ENCODE measurements at regions not wholly inside any gene's neighbourhood (a gene's known extent, or its start where the extent isn't known, plus 50 kb on each side); places are given as distances from the start of the nearest gene placed in this dataset.
"Not testable (repeated sequence)": the region's sequence is repeated elsewhere in the genome, so short reads cannot be mapped to it uniquely, and the experiment has no call there.

DNA sequence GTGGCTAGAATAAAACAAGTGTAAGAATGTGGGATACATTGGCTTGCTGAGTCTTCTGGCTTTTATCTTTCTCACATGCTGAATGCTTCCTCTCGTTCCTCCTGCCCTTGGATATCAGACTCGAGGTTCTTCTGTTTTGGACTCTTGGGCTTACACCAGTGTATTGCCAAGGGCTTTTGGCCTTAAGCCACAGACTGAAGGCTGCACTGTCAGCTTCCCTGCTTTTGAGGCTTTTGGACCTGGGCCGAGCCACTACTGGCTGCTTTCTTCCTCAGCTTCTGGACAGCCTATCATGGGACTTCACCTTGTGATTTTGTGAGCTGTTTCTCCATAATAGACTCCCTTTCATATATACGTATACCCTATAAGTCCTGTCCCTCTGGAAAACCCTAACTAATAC lies 300.9 kb upstream of the STXBP6 start:
- Histone ChIP-seq H3K4me3 (no peak overlapping the region), H3K4me1 (replicated peaks) (no peaks in the 10 kb centered on the region), H3K36me3 (no peaks in the 10 kb centered on the region), H3K27ac (no peak overlapping the region), H3K9me3 (no peaks in the 10 kb centered on the region), H3K27me3 (replicated peaks; ENCODE audit: insufficient read depth) (no peaks in the 10 kb centered on the region)
- TF ChIP-seq, protein P1, sequence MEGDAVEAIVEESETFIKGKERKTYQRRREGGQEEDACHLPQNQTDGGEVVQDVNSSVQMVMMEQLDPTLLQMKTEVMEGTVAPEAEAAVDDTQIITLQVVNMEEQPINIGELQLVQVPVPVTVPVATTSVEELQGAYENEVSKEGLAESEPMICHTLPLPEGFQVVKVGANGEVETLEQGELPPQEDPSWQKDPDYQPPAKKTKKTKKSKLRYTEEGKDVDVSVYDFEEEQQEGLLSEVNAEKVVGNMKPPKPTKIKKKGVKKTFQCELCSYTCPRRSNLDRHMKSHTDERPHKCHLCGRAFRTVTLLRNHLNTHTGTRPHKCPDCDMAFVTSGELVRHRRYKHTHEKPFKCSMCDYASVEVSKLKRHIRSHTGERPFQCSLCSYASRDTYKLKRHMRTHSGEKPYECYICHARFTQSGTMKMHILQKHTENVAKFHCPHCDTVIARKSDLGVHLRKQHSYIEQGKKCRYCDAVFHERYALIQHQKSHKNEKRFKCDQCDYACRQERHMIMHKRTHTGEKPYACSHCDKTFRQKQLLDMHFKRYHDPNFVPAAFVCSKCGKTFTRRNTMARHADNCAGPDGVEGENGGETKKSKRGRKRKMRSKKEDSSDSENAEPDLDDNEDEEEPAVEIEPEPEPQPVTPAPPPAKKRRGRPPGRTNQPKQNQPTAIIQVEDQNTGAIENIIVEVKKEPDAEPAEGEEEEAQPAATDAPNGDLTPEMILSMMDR (IDR thresholded peaks at IDR 0.05): no peak
- TF ChIP-seq POLR2A (IDR thresholded peaks at IDR 0.05): no peak
- no peak for TF ChIP-seq POLR2AphosphoS5 (IDR thresholded peaks at IDR 0.05)
- DNase-seq (ENCODE audit: low spot score): no peak
- 71% methylated on average over 4 of the region's 4 CpGs for WGBS
- intact Hi-C loops (cut with DNase I): no loop called here

DNA sequence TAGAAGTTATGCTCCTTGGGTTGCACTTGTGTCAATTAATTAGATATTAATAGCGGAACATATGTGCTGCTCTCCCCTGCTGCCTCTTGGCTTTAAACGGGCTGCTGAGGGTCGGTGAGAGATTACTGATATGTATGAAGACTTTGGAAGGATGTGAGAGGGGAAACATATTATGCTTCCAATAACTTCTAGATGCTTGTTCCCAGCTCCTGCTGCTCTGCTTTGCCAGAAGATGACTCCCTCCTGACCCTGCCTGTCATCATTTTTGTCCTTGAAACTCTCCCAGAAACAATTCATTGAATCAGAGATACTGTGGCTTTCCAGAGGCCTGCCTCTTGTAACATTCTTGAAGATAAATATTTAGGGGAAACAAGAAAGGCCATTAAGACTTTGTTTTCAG lies 300.1 kb upstream of the STXBP6 start:
- no peak overlapping the region for H3K4me3 ChIP-seq
- WGBS: 81% methylated on average over 3 of the region's 3 CpGs
- intact Hi-C loops (cut with DNase I): no loop called here
- no peaks in the 10 kb centered on the region for H3K27me3 ChIP-seq (replicated peaks; ENCODE audit: insufficient read depth)
- no peaks in the 10 kb centered on the region for H3K9me3 ChIP-seq
- H3K4me1 ChIP-seq (replicated peaks): no peaks in the 10 kb centered on the region
- H3K27ac ChIP-seq: no peak overlapping the region
- no peaks in the 10 kb centered on the region for H3K36me3 ChIP-seq
- TF ChIP-seq, protein P1 (IDR thresholded peaks at IDR 0.05): no peak
- TF ChIP-seq POLR2A (IDR thresholded peaks at IDR 0.05) (no peak), POLR2AphosphoS5 (IDR thresholded peaks at IDR 0.05) (no peak)
- no peak for DNase-seq (ENCODE audit: low spot score)

DNA sequence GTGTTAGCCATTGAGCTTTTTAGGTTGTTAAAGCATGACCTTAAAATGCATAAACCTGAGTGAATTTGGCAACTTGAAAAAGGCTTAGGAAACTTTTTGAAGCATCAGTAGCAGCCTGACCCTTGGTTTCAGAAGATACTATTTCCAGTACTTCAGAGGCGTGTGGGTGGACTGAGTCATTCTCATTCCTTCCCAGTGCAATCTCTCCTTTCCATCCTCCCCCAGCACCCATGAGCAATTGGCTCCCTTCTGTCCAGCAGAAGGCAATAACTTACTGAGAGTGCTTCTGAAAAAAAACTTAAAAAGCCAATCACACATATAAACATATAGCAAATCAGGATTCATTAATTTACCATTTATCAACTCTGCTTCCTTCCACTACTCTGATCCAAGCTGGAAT lies 299.3 kb upstream of the STXBP6 start:
- H3K27me3 ChIP-seq (replicated peaks; ENCODE audit: insufficient read depth): no peaks in the 10 kb centered on the region
- TF ChIP-seq POLR2A (IDR thresholded peaks at IDR 0.05) (no peak), POLR2AphosphoS5 (IDR thresholded peaks at IDR 0.05) (no peak)
- TF ChIP-seq, protein P1 (IDR thresholded peaks at IDR 0.05): no peak
- WGBS: 79% methylated on average over 1 of the region's 1 CpG
- H3K4me1 ChIP-seq (replicated peaks): no peaks in the 10 kb centered on the region
- H3K4me3 ChIP-seq: no peak overlapping the region
- DNase-seq (ENCODE audit: low spot score): no peak
- no peaks in the 10 kb centered on the region for H3K36me3 ChIP-seq
- intact Hi-C loops (cut with DNase I): no loop called here
- H3K9me3 ChIP-seq: no peaks in the 10 kb centered on the region
- no peak overlapping the region for H3K27ac ChIP-seq

DNA sequence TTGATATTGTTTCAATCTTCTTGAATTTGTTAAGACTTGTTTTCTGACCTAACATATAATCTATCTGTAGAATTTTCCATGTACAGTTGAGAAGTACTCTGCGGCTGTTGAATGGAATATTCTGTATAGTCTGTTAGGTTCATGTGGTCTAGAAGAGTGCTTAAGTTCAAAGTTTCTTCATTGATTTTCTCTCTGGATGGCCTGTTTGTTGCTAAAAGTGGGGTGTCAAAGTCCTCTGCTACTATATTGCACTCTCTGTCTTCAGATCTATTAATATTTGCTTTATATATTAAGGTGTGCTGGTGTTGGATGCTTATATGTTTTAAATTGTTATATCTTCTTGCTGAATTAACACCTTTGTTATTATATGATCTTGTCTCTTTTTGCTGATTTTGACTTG lies 290.9 kb upstream of the STXBP6 start:
- intact Hi-C loops (cut with DNase I): no loop called here
- Histone ChIP-seq H3K36me3 (no peaks in the 10 kb centered on the region), H3K9me3 (no peaks in the 10 kb centered on the region), H3K4me1 (replicated peaks) (no peaks in the 10 kb centered on the region), H3K27ac (no peak overlapping the region), H3K4me3 (no peak overlapping the region), H3K27me3 (replicated peaks; ENCODE audit: insufficient read depth) (no peaks in the 10 kb centered on the region)
- no peak for TF ChIP-seq POLR2A (IDR thresholded peaks at IDR 0.05)
- TF ChIP-seq, protein P1 (IDR thresholded peaks at IDR 0.05): no peak
- no peak for TF ChIP-seq POLR2AphosphoS5 (IDR thresholded peaks at IDR 0.05)
- DNase-seq (ENCODE audit: low spot score): no peak
- whole genome bisulfite sequencing: 95% methylated on average over 1 of the region's 1 CpG

- no peak for TF ChIP-seq POLR2AphosphoS5 (IDR thresholded peaks at IDR 0.05)
- TF ChIP-seq, protein P1 (IDR thresholded peaks at IDR 0.05): no peak
- no peak for TF ChIP-seq POLR2A (IDR thresholded peaks at IDR 0.05)
- no peak for DNase-seq (ENCODE audit: low spot score)
- Histone ChIP-seq H3K4me1 (replicated peaks) (no peaks in the 10 kb centered on the region), H3K9me3 (no peaks in the 10 kb centered on the region), H3K27ac (no peak overlapping the region), H3K36me3 (no peaks in the 10 kb centered on the region), H3K4me3 (no peak overlapping the region), H3K27me3 (replicated peaks; ENCODE audit: insufficient read depth) (no peaks in the 10 kb centered on the region)
- intact Hi-C loops (cut with DNase I): no loop called here
- 81% methylated on average over 1 of the region's 1 CpG for WGBS
Measured at GRCh38 chr14:25322784-25323183, 272.8 kb upstream of the STXBP6 start.

DNA sequence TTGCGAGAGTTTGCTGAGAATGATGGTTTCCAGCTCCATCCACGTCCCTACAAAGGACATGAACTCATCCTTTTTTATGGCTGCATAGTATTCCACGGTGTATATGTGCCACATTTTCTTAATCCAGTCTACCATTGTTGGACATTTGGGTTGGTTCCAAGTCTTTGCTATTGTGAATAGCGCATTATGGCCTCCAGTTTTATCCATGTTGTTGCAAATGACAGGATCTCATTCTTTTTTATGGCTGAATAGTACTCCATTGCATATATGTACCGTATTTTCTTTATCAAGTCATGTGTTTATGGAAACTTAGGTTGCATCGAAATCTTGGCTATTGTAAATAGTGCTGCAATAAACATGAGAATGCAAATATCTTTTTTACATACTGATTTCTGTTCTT lies 266.1 kb upstream of the STXBP6 start:
- H3K4me3 ChIP-seq; intact Hi-C loops (cut with DNase I); H3K27ac ChIP-seq; H3K27me3 ChIP-seq (replicated peaks; ENCODE audit: insufficient read depth); H3K9me3 ChIP-seq; H3K4me1 ChIP-seq (replicated peaks); DNase-seq (ENCODE audit: low spot score); H3K36me3 ChIP-seq: not testable (repeated sequence)
- 76% methylated on average over 6 of the region's 6 CpGs for WGBS

All from prostate gland (tissue), 2 donors.